ENCODE measurements at regions not wholly inside any gene's neighbourhood (a gene's known extent, or its start where the extent isn't known, plus 50 kb on each side); places are given as distances from the start of the nearest gene placed in this dataset.

GRCh38 chr4:116082808-116083366 is 969.5 kb upstream of the NDST4 start:
- TF ChIP-seq POLR2A (IDR thresholded peaks at IDR 0.05) (no peak), CTCF (IDR thresholded peaks at IDR 0.05) (no peak), EP300 (IDR thresholded peaks at IDR 0.05) (no peak)

Measured in tibial nerve (tissue), 4 donors.